Transverse colon (tissue), 4 donors: ENCODE measurements at regions not wholly inside any gene's neighbourhood (a gene's known extent, or its start where the extent isn't known, plus 50 kb on each side); places are given as distances from the start of the nearest gene placed in this dataset.
"Not testable (repeated sequence)": the region's sequence is repeated elsewhere in the genome, so short reads cannot be mapped to it uniquely, and the experiment has no call there.

Experiments used
- CTCF ChIP-seq, 5 experiments: fragments of 200-600 bp in 3 of 5; fragments of 450-650 bp in 2 of 5; sonication (generic) in 3 of 5; IDR thresholded peaks; 1 replicate in 2 of 5; 2 replicates in 3 of 5; pipeline ENCODE4 v1.5.1; 2016 to 2017; ENCODE audit warnings: antibody characterized with exemption in 5 of 5, inconsistent platforms in 3 of 5, mild to moderate bottlenecking in 2 of 5, moderate library complexity in 1 of 5
- EP300 ChIP-seq: sonication (generic); formaldehyde crosslinking; IDR thresholded peaks from one replicate; pipeline ENCODE4 v1.6.1; 2017; ENCODE audit warnings: antibody characterized with exemption, low read depth
- POLR2A ChIP-seq: fragments of 450-650 bp; IDR thresholded peaks from one replicate; pipeline ENCODE4 v1.6.1; 2016; ENCODE audit warnings: antibody characterized with exemption, mild to moderate bottlenecking, moderate library complexity
- POLR2AphosphoS5 ChIP-seq, 3 donors: sonication (generic); formaldehyde crosslinking; IDR thresholded peaks; one replicate each; pipeline ENCODE4 v1.6.1; 2016; ENCODE audit warnings: antibody characterized with exemption in 3 of 3

- not testable (repeated sequence) for TF ChIP-seq POLR2A; EP300; CTCF (IDR thresholded peaks at IDR 0.05); POLR2AphosphoS5 (IDR thresholded peaks at IDR 0.05)
These were observed 117.7 kb upstream of the RREB1 start for GRCh38 chr6:6990059-6990458.
